T47D (cell line): ENCODE measurements at regions not wholly inside any gene's neighbourhood (a gene's known extent, or its start where the extent isn't known, plus 50 kb on each side); places are given as distances from the start of the nearest gene placed in this dataset.
"Not testable (repeated sequence)": the region's sequence is repeated elsewhere in the genome, so short reads cannot be mapped to it uniquely, and the experiment has no call there.

Experiments
- DNase-seq, 2 experiments: peaks; one replicate each; pipeline versions ENCODE4 v3.0.0 to v3.0.0-alpha.2; 2011 to 2012; ENCODE audit warnings: low read depth in 1 of 2, low spot score in 1 of 2
- JUND ChIP-seq: IDR thresholded peaks from 2 replicates; pipeline ENCODE4 v1.6.1; 2012; ENCODE audit warnings: low read depth
- in situ Hi-C: cut with HindIII; loops from 2 replicates; pipeline ENCODE4 v1.10.0; 2016; ENCODE audit warnings: low sequenced_read_pairs, low pct_unique_long_range_greater_than_20kb

DNA sequence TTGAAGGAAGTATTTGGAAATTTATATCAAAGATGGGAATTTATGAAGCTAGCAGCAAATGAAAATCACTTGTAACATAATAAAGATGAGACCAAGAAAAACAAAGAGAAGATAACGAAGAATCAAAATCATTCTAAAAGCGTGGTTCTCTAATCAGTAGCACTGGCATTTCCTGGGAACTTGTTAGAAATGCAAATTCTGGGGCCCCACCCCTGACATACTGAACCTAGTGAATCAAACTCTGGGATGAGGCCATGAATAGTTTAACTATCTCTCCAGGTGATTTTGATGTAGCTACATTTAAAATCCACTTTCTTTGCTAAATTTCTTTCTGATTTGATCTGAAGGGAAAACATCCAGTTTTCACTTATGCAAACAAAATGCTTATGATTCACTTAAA is 1075.6 kb downstream of the HACE1 start:
- DNase-seq: no peak
- TF ChIP-seq JUND: no peak
- in situ Hi-C loops: no loop called here

GRCh38 chr6:103783329-103783728 is 1076.4 kb downstream of the HACE1 start:
- TF ChIP-seq JUND: no peak
- no peak for DNase-seq
- in situ Hi-C loops: no loop called here

- no peak for TF ChIP-seq JUND
- DNase-seq: no peak
- in situ Hi-C loops: no loop called here
Observed at GRCh38 chr6:103769431-103769830, 1090.3 kb downstream of the HACE1 start.

DNA sequence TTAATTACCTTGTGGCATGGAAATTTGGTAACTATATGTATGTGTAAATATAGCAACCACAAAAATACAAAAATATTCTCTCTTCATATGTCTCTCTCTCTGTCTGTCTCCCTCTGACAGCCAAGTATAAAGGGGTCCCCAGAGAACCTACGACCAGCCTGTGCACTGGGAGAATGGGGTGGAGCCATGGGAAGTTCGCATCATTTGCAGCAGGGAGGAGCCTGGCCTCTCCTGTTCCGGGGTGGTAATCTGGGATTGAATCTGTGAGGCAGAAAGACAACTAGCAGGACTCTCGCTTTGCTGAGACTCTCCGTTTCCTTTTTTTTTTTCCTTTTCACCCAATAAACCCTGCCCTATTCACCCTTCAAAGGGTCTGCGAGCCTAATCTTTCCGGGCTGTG is 1109.1 kb downstream of the HACE1 start:
- in situ Hi-C loops: no loop called here
- no peak for TF ChIP-seq JUND
- DNase-seq: no peak

GRCh38 chr6:103734016-103734415 is 1125.7 kb downstream of the HACE1 start:
- no peak for TF ChIP-seq JUND
- no peak for DNase-seq
- in situ Hi-C loops: no loop called here

DNA sequence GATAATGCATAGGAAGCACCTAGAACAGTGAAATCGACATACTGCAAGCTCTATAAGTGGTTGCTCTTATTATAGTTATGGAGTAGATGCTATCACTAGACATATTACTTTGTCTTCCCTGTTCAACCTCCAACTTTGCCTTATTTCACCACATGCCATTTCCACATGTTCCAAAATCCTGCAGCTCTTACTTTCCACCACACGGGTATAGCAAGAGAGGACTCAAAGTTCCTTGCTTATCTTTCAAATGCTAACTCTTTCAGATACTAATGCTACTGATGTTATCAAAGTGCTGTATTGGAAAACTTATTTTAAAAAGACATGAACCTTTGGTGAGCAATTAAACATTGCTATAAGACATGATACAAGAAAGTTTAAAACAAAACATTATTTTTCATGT is 1130.1 kb downstream of the HACE1 start:
- in situ Hi-C loops: no loop called here
- no peak for TF ChIP-seq JUND
- DNase-seq: no peak

DNA sequence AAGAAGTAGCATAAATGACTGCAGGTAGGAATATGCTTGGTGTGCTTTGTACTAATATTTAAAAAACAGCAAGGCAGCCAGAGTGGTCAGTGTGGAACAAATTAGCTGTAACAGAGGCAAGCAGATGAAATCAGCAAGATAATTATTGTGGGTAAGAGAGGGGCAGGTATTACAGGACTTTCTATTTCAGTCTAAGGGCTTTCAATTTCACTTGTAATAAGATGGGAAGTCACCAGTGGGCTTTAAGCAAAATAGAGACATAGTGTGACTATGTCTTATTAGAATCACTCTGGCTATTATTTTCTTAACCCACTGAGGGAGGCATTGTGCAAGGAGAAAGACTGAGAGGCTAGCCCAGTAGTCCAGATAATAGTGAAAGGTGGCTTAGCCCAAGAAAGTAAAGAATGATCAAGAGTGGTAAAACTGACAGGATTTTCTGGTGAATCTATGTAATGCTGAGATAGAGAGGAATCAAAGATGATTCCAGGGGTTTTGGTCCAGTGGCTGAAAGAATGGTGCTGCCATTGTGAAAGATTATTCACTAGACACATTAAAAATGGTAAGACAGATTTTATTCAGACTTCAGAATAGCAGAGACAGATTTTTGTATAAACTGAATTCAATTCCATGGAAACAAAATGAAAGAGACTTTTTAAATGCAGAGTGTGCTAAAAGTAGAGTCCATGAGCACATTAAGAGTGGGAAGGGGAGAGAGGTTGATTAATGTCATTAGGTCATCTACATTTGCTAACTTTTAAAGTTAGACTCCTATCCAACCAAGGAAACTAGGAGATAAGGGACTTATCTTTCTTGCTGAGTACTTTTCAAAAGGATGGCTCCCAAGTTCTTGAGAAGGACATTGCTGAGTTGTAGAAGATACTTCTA is 1136.0 kb downstream of the HACE1 start:
- no peak for DNase-seq
- no peak for TF ChIP-seq JUND
- in situ Hi-C loops: no loop called here

DNA sequence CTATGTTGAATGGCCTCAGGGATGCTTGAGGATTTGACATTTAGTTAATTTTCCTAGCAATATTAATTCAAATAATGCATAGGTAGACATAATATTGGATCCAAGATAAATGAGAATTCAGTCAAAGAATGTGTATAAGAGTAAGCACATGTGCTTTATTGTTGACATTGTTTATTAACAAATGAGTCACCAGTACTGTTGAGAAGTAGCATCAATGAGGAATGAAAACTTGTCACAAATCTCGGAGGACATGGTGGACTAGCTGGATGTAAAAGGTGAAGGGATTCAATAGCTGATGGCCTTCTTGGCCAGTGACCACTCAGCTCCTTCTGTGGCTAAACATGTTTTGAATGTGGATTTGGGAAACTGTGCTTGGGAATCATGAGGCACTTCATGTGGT is 1137.0 kb downstream of the HACE1 start:
- in situ Hi-C loops: no loop called here
- DNase-seq: no peak
- TF ChIP-seq JUND: no peak

GRCh38 chr6:103721923-103722322 is 1137.8 kb downstream of the HACE1 start:
- TF ChIP-seq JUND: no peak
- in situ Hi-C loops: no loop called here
- no peak for DNase-seq

GRCh38 chr6:103720393-103720792 is 1139.3 kb downstream of the HACE1 start:
- no peak for DNase-seq
- in situ Hi-C loops: no loop called here
- no peak for TF ChIP-seq JUND

- no peak for DNase-seq
- in situ Hi-C loops: no loop called here
- TF ChIP-seq JUND: no peak
Observed at GRCh38 chr6:103719545-103719944, 1140.2 kb downstream of the HACE1 start.

GRCh38 chr6:103715269-103715668 is 1144.5 kb downstream of the HACE1 start:
- no peak for DNase-seq
- in situ Hi-C loops: no loop called here
- no peak for TF ChIP-seq JUND

GRCh38 chr6:103709236-103709635 is 1150.5 kb downstream of the HACE1 start:
- DNase-seq, in situ Hi-C loops: not testable (repeated sequence)
